ENCODE measurements at regions not wholly inside any gene's neighbourhood (a gene's known extent, or its start where the extent isn't known, plus 50 kb on each side); places are given as distances from the start of the nearest gene placed in this dataset.
"Not testable (repeated sequence)": the region's sequence is repeated elsewhere in the genome, so short reads cannot be mapped to it uniquely, and the experiment has no call there.

GRCh38 chr9:42437057-42437759 is 253.7 kb downstream of the SPATA31A6 start:
- H3K36me3 Mint-ChIP-seq, H3K27me3 Mint-ChIP-seq, H3K4me3 Mint-ChIP-seq, DNase-seq, H3K9me3 Mint-ChIP-seq, POLR2A ChIA-PET: not testable (repeated sequence)
- ATAC-seq: peak; percentile 54 to 81
- peaks cover 0 to 15% (median 0%) of the 10 kb centered on the region in 4 donors for H3K4me1 Mint-ChIP-seq
- H3K27ac Mint-ChIP-seq: peak overlapping the region in 2 of 10 donors; percentile 19 to 69

- POLR2A ChIA-PET, H3K4me1 Mint-ChIP-seq, ATAC-seq, H3K27ac Mint-ChIP-seq, H3K4me3 Mint-ChIP-seq, H3K9me3 Mint-ChIP-seq, DNase-seq, H3K27me3 Mint-ChIP-seq, H3K36me3 Mint-ChIP-seq: not testable (repeated sequence)
These were observed 259.2 kb downstream of the SPATA31A6 start for GRCh38 chr9:42442680-42443079.

GRCh38 chr9:42443414-42443813 is 260.0 kb downstream of the SPATA31A6 start:
- DNase-seq, H3K36me3 Mint-ChIP-seq, ATAC-seq, H3K4me3 Mint-ChIP-seq, H3K27ac Mint-ChIP-seq, H3K9me3 Mint-ChIP-seq, H3K4me1 Mint-ChIP-seq, H3K27me3 Mint-ChIP-seq, POLR2A ChIA-PET: not testable (repeated sequence)

- H3K36me3 Mint-ChIP-seq, H3K27me3 Mint-ChIP-seq, H3K9me3 Mint-ChIP-seq, POLR2A ChIA-PET, H3K4me1 Mint-ChIP-seq, DNase-seq, ATAC-seq, H3K27ac Mint-ChIP-seq, H3K4me3 Mint-ChIP-seq: not testable (repeated sequence)
These were observed 278.0 kb downstream of the SPATA31A6 start for GRCh38 chr9:42461436-42461835.

- ATAC-seq, POLR2A ChIA-PET, H3K27me3 Mint-ChIP-seq, H3K9me3 Mint-ChIP-seq, H3K27ac Mint-ChIP-seq, DNase-seq, H3K4me1 Mint-ChIP-seq, H3K4me3 Mint-ChIP-seq, H3K36me3 Mint-ChIP-seq: not testable (repeated sequence)
These were observed 278.4 kb downstream of the SPATA31A6 start for GRCh38 chr9:42461863-42462262.

- DNase-seq, ATAC-seq, H3K4me1 Mint-ChIP-seq, H3K9me3 Mint-ChIP-seq, H3K27me3 Mint-ChIP-seq, POLR2A ChIA-PET, H3K4me3 Mint-ChIP-seq, H3K27ac Mint-ChIP-seq, H3K36me3 Mint-ChIP-seq: not testable (repeated sequence)
These were observed 280.5 kb downstream of the SPATA31A6 start for GRCh38 chr9:42463981-42464380.

- H3K27ac Mint-ChIP-seq, POLR2A ChIA-PET, H3K4me3 Mint-ChIP-seq, H3K27me3 Mint-ChIP-seq, H3K9me3 Mint-ChIP-seq, H3K36me3 Mint-ChIP-seq, ATAC-seq, H3K4me1 Mint-ChIP-seq: not testable (repeated sequence)
- DNase-seq: peak in 2 of 10 donors; percentile 1 to 25
These were observed 287.1 kb downstream of the SPATA31A6 start for GRCh38 chr9:42470577-42470976.

GRCh38 chr9:42490989-42491388 is 307.5 kb downstream of the SPATA31A6 start:
- H3K27ac Mint-ChIP-seq, H3K27me3 Mint-ChIP-seq, H3K4me3 Mint-ChIP-seq, ATAC-seq, H3K4me1 Mint-ChIP-seq, H3K9me3 Mint-ChIP-seq, DNase-seq, POLR2A ChIA-PET, H3K36me3 Mint-ChIP-seq: not testable (repeated sequence)

GRCh38 chr9:42502620-42503264 is 319.3 kb downstream of the SPATA31A6 start:
- POLR2A ChIA-PET: not testable (repeated sequence)
- peaks cover 0 to 13% (median 10%) of the 10 kb centered on the region in 5 donors for H3K27me3 Mint-ChIP-seq

GRCh38 chr9:42508111-42508510 is 324.7 kb downstream of the SPATA31A6 start:
- H3K4me3 Mint-ChIP-seq, H3K4me1 Mint-ChIP-seq, POLR2A ChIA-PET, H3K9me3 Mint-ChIP-seq, H3K27ac Mint-ChIP-seq, ATAC-seq, H3K27me3 Mint-ChIP-seq, DNase-seq, H3K36me3 Mint-ChIP-seq: not testable (repeated sequence)

More at GRCh38 chr9:42502620-42503264, 319.3 kb downstream of the SPATA31A6 start:
- H3K4me1 Mint-ChIP-seq, H3K27ac Mint-ChIP-seq, H3K4me3 Mint-ChIP-seq, H3K9me3 Mint-ChIP-seq, DNase-seq, ATAC-seq, H3K36me3 Mint-ChIP-seq: not testable (repeated sequence)

- H3K27me3 Mint-ChIP-seq, H3K4me1 Mint-ChIP-seq, H3K4me3 Mint-ChIP-seq, DNase-seq, H3K36me3 Mint-ChIP-seq, H3K9me3 Mint-ChIP-seq, POLR2A ChIA-PET, ATAC-seq, H3K27ac Mint-ChIP-seq: not testable (repeated sequence)
These were observed 330.1 kb downstream of the SPATA31A6 start for GRCh38 chr9:42513535-42513934.

GRCh38 chr9:42534325-42534983 is 351.0 kb downstream of the SPATA31A6 start:
- H3K4me3 Mint-ChIP-seq, H3K27ac Mint-ChIP-seq, H3K4me1 Mint-ChIP-seq, H3K27me3 Mint-ChIP-seq, POLR2A ChIA-PET, DNase-seq, H3K36me3 Mint-ChIP-seq, H3K9me3 Mint-ChIP-seq, ATAC-seq: not testable (repeated sequence)

GRCh38 chr9:42534984-42535325 is 351.5 kb downstream of the SPATA31A6 start:
- H3K4me1 Mint-ChIP-seq, H3K27ac Mint-ChIP-seq, H3K36me3 Mint-ChIP-seq, POLR2A ChIA-PET, H3K27me3 Mint-ChIP-seq, H3K9me3 Mint-ChIP-seq, H3K4me3 Mint-ChIP-seq: not testable (repeated sequence)
- peak in 1 of 2 donors; percentile 52 for ATAC-seq
- peak in 4 of 10 donors; percentile 1 to 67 (median 9) for DNase-seq

Data from naive thymus-derived CD8-positive, alpha-beta T cell (primary cell).